ENCODE measurements at regions not wholly inside any gene's neighbourhood (a gene's known extent, or its start where the extent isn't known, plus 50 kb on each side); places are given as distances from the start of the nearest gene placed in this dataset.

DNA sequence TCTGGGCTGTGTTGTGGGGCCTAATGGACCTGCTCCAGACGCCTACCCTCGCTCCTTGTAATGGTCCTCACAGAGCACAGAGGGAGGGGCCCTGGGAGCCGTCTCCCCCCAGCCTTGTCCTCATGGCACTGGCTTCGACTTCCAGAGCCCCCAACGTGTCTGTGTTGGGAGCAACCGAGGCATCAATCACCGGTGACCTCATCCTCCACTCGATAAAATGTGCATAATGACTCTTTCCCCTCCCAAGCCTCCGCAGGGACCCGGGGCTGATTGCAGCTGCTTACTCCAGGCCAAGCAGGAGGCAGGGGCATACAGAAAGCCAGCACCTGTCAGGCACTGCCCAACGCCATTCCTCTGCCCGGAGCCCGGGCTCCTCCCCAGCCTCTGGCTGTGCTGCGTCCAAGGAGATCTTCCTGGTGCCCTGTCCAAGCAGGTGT lies 271.7 kb downstream of the NDUFA10 start:
- DNase-seq = no peak
- Histone ChIP-seq H3K4me3 (no peak overlapping the region), H3K9me3 (no peaks in the 10 kb centered on the region), H3K27ac (no peak overlapping the region), H3K4me1 (peaks cover 0 to 7% (median 0%) of the 10 kb centered on the region in 4 donors), H3K36me3 (no peaks in the 10 kb centered on the region), H3K27me3 (no peaks in the 10 kb centered on the region)
- TF ChIP-seq POLR2AphosphoS5 (IDR thresholded peaks at IDR 0.05) (no peak), POLR2A (IDR thresholded peaks at IDR 0.05) (no peak), EP300 (IDR thresholded peaks at IDR 0.05; ENCODE audit: low read depth) (no peak)
- TF ChIP-seq, protein P1, sequence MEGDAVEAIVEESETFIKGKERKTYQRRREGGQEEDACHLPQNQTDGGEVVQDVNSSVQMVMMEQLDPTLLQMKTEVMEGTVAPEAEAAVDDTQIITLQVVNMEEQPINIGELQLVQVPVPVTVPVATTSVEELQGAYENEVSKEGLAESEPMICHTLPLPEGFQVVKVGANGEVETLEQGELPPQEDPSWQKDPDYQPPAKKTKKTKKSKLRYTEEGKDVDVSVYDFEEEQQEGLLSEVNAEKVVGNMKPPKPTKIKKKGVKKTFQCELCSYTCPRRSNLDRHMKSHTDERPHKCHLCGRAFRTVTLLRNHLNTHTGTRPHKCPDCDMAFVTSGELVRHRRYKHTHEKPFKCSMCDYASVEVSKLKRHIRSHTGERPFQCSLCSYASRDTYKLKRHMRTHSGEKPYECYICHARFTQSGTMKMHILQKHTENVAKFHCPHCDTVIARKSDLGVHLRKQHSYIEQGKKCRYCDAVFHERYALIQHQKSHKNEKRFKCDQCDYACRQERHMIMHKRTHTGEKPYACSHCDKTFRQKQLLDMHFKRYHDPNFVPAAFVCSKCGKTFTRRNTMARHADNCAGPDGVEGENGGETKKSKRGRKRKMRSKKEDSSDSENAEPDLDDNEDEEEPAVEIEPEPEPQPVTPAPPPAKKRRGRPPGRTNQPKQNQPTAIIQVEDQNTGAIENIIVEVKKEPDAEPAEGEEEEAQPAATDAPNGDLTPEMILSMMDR (IDR thresholded peaks at IDR 0.05) = no peak
- intact Hi-C loops (cut with DNase I; ENCODE audit: low total_unique reads) = no loop called here
- 76% methylated on average over 14 of the region's 14 CpGs; no CpG with 5 or more reads in 1 of the 2 donors for WGBS, 2 donors (ENCODE audit: low coverage in 1 of 2)
- in situ Hi-C loops (cut with MboI; ENCODE audit: low pct_ligation_motif_present in 1 of 4, low pct_unique_long_range_greater_than_20kb in 1 of 4, low sequenced_read_pairs in 3 of 4) = no loop called here

GRCh38 chr2:239752951-239753350 lies 272.2 kb downstream of the NDUFA10 start:
- Histone ChIP-seq H3K4me1 (peaks cover 0 to 7% (median 0%) of the 10 kb centered on the region in 4 donors), H3K4me3 (no peak overlapping the region), H3K36me3 (no peaks in the 10 kb centered on the region), H3K27ac (no peak overlapping the region), H3K27me3 (no peaks in the 10 kb centered on the region), H3K9me3 (no peaks in the 10 kb centered on the region)
- DNase-seq = no peak
- in situ Hi-C loops (cut with MboI; ENCODE audit: low pct_ligation_motif_present in 1 of 4, low pct_unique_long_range_greater_than_20kb in 1 of 4, low sequenced_read_pairs in 3 of 4) (no loop called here), intact Hi-C loops (cut with DNase I; ENCODE audit: low total_unique reads) (no loop called here)
- WGBS, 2 donors (ENCODE audit: low coverage in 1 of 2) = 84% methylated on average over 13 of the region's 13 CpGs; no CpG with 5 or more reads in 1 of the 2 donors
- TF ChIP-seq POLR2A (IDR thresholded peaks at IDR 0.05) (no peak), POLR2AphosphoS5 (IDR thresholded peaks at IDR 0.05) (no peak), EP300 (IDR thresholded peaks at IDR 0.05; ENCODE audit: low read depth) (no peak)
- TF ChIP-seq, protein P1 (IDR thresholded peaks at IDR 0.05) = no peak

GRCh38 chr2:239751679-239752355 lies 273.3 kb downstream of the NDUFA10 start:
- no peak for DNase-seq
- no peak overlapping the region for H3K27ac ChIP-seq
- no peaks in the 10 kb centered on the region for H3K9me3 ChIP-seq
- no peak overlapping the region for H3K4me3 ChIP-seq
- no peaks in the 10 kb centered on the region for H3K27me3 ChIP-seq
- 12 to 70% methylated on average over 5 to 21 of the region's 24 CpGs for WGBS, 2 donors (ENCODE audit: low coverage in 1 of 2)
- no peaks in the 10 kb centered on the region for H3K36me3 ChIP-seq
- TF ChIP-seq, protein P1 (IDR thresholded peaks at IDR 0.05) = no peak
- TF ChIP-seq EP300 (IDR thresholded peaks at IDR 0.05; ENCODE audit: low read depth) (no peak), POLR2A (IDR thresholded peaks at IDR 0.05) (no peak), POLR2AphosphoS5 (IDR thresholded peaks at IDR 0.05) (no peak)
- H3K4me1 ChIP-seq = peaks cover 0 to 7% (median 0%) of the 10 kb centered on the region in 4 donors
- in situ Hi-C loops (cut with MboI; ENCODE audit: low pct_ligation_motif_present in 1 of 4, low pct_unique_long_range_greater_than_20kb in 1 of 4, low sequenced_read_pairs in 3 of 4) = no loop called here
- intact Hi-C loops (cut with DNase I; ENCODE audit: low total_unique reads) = no loop called here

DNA sequence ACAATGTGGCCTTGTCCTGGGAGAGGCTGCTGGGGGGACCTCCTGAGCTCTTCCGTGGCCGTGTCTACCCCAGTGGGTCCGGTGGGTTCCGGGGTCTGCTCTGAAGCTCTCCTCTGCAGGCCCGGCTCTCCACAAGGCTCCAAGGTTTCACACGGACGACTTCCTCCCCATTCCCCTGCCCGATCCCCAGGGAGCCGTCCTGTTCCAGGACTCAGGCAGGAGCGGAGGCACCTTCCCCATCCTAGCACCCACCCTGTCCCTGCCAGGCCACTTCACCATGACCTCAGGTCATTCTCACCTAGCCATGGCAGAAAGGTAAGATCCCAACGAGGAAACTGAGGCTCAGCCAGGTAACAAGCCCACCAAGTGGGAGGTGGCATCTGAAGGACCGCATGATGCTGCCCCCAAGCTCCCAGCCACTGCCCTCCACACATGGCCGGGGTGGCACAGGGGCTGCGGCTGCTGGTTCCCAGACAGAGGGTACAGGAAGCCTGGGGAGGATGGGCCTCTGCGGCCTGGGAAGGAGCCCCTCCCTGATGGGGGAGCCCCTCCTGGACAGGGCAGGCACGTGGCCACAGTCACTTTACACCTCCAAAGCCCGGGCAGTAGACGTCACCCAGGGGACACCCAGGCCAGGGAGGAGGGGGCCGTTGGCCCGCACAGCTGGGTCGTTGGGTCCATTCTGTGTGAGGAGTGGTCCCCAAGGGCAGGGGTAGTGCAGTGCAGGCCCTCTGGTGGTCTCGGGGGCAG lies 274.0 kb downstream of the NDUFA10 start:
- no peak for DNase-seq
- Histone ChIP-seq H3K4me3 (no peak overlapping the region), H3K27me3 (no peaks in the 10 kb centered on the region), H3K36me3 (no peaks in the 10 kb centered on the region), H3K27ac (no peak overlapping the region), H3K9me3 (no peaks in the 10 kb centered on the region), H3K4me1 (peaks cover 0 to 7% (median 0%) of the 10 kb centered on the region in 4 donors)
- in situ Hi-C loops (cut with MboI; ENCODE audit: low pct_ligation_motif_present in 1 of 4, low pct_unique_long_range_greater_than_20kb in 1 of 4, low sequenced_read_pairs in 3 of 4) = no loop called here
- WGBS, 2 donors (ENCODE audit: low coverage in 1 of 2) = 76% methylated on average over 22 of the region's 22 CpGs; no CpG with 5 or more reads in 1 of the 2 donors
- TF ChIP-seq POLR2A (IDR thresholded peaks at IDR 0.05) = no peak
- no peak for TF ChIP-seq POLR2AphosphoS5 (IDR thresholded peaks at IDR 0.05)
- TF ChIP-seq, protein P1 (IDR thresholded peaks at IDR 0.05) = no peak
- no peak for TF ChIP-seq EP300 (IDR thresholded peaks at IDR 0.05; ENCODE audit: low read depth)
- intact Hi-C loops (cut with DNase I; ENCODE audit: low total_unique reads) = no loop called here
